Activated CD8-positive, alpha-beta memory T cell treated with anti-CD3 and anti-CD28 coated beads for 24 hours (primary cell): ENCODE measurements at regions not wholly inside any gene's neighbourhood (a gene's known extent, or its start where the extent isn't known, plus 50 kb on each side); places are given as distances from the start of the nearest gene placed in this dataset.

Experiments
- DNase-seq: peaks from one replicate; pipeline ENCODE4 v3.0.0-alpha.2; 2020

- DNase-seq, result no peak
Measured at GRCh38 chr16:51442141-51442870, 291.2 kb upstream of the SALL1 start.

GRCh38 chr16:51440131-51440889 is 289.2 kb upstream of the SALL1 start:
- no peak for DNase-seq

GRCh38 chr16:51439271-51439670 is 288.2 kb upstream of the SALL1 start:
- no peak for DNase-seq

- no peak for DNase-seq
Measured at GRCh38 chr16:51436742-51437141, 285.7 kb upstream of the SALL1 start.

GRCh38 chr16:51434567-51435198 is 283.6 kb upstream of the SALL1 start:
- no peak for DNase-seq

GRCh38 chr16:51433599-51433998 is 282.5 kb upstream of the SALL1 start:
- DNase-seq, result no peak

- DNase-seq, result no peak
Measured at GRCh38 chr16:51431517-51432241, 280.6 kb upstream of the SALL1 start.

DNA sequence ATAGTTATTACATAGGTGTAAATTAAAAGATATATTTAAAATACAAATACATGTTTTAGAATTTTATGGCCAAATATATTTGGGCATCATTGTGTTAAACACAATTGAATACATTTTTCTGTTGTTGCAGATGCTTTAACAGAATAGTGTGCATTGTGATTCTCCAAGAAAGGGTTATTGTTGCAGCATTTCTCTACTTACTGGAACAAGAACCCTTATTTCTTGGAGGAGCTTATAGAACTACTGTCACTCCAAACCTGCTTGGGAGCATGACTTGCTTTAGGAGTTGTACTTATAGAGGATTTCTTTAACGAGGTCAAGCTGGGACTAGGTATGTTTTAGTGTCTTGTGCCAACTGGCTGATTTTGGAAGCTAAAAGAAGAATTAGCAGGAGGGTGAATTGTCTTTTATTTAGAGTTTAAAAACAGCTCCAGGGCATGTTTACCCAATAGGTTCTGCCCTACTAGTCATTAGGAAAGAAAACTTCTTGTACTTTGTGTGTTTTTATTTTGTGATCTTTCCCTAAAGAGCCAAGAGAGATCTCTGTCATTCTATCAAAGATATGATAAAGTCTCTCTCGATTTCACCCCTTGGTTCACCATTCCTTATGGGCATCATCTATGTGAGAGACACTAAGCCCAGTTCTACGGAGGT is 279.8 kb upstream of the SALL1 start:
- no peak for DNase-seq

- no peak for DNase-seq
Measured at GRCh38 chr16:51429041-51429440, 278.0 kb upstream of the SALL1 start.

GRCh38 chr16:51427085-51427484 is 276.0 kb upstream of the SALL1 start:
- no peak for DNase-seq

- no peak for DNase-seq
Measured at GRCh38 chr16:51426276-51426675, 275.2 kb upstream of the SALL1 start.

- DNase-seq, result no peak
Measured at GRCh38 chr16:51420247-51420646, 269.2 kb upstream of the SALL1 start.

DNA sequence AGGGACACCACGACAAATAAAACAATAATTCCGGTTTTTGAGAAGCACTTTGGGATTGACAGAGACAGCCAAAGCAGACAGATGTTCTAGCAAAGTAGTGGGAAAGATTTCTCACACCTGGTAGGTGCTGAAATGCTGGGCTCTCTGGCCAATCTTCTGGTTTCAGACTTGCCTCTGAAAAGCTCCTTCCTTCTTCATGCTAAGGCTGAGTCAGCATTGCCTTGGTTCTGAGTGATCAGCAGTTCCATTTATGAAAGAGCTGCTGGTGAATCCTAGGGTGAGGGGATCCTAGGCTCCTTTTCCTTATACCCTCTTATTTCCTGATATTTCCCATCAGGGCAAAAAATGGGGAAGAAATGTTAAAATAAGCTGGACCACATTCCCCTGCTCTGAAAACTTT is 268.7 kb upstream of the SALL1 start:
- no peak for DNase-seq

DNA sequence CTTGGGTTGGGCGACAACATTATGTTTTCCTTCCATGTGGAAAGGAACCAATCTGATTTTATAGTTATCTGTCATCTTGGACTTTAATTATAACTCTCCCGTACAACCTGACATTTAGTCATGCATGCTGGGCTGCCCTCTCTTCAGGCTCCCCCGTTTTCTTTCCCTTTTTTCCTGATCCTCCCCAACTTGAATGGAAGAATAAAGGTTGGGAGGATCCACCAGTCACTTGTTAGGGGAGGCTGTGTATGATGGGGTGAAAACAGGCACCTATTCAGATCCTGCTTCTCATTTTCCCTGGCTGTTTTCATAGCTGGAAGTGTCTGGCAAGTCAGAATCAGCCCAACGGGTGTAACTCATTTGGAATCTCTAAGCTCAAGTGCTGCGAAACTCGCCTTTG is 267.2 kb upstream of the SALL1 start:
- DNase-seq, result no peak

DNA sequence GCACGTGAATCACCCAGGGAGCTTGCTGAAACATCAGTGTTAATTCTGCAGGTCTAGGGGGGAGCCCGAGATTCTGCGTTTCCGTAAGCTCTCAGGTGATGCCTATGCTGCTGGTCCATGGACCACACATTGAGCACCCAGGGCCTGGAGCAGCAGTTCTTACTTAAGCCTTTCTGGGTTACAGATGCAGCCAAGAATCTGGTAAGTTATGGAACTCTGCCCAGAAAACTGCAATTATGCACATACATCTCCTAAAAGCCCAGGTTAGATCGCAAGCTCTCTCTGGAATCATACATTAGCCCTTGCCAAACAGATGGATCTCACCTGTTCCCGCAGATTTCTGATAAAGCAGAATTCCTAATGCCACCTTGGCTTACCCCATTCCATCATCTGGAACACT is 265.9 kb upstream of the SALL1 start:
- DNase-seq, result no peak

DNA sequence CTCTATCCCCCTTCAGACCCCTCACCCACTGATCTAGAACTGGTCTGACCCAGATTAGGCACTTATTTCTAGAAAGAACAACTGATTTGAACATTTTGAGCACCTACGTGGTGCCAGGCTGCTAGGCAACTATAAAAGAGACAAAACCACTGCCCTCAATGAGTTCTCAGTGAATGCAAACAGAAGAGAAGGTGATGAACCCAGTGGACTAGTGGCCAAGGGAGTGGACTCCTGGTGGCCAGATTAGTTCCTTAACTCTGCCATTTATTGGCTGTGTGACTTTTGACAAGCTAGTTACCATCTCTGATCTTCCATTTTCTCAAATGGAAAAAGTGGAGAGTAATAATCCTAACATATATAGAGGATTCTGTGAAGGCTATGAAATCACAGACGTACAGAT is 259.1 kb upstream of the SALL1 start:
- no peak for DNase-seq

GRCh38 chr16:51409001-51409675 is 258.1 kb upstream of the SALL1 start:
- no peak for DNase-seq

DNA sequence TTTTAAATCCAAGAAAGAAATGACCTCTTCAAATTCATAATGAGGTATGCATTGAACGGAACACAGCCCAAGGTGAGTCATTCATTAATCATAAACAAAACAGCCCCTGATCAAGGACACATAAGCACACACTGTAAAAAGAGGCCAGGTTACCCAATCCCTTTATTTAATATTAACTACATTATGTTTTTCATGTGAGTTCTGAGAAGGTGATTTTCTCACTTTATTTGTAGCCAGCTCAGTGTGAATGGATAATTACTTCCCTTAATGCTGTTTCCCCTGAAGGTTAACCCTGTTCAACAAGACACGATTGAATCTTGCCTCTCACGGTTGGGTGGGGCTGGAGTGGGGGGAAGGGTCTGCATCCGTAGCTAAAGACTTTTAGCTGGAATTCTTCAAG is 257.3 kb upstream of the SALL1 start:
- no peak for DNase-seq

GRCh38 chr16:51407921-51408320 is 256.9 kb upstream of the SALL1 start:
- DNase-seq, result no peak

DNA sequence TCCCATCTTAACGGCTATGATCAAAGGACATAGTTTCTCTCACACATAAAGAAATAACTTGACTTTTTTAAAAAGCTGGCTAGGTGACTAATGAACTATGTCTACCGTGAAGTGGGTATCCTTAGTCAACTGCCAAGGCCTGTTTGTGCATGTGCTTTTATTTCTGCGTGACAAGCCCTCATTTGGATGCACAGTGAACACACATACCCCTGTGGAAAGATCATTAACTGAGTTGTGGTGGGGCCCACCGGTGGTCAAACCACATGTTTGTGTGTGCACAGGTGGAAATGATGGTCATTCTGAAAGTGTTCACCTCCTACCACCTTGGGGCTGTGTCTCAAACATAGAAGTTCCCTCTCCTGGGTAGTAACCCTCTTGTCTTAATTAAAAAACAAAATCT is 256.1 kb upstream of the SALL1 start:
- DNase-seq, result no peak

- no peak for DNase-seq
Measured at GRCh38 chr16:51405361-51405760, 254.3 kb upstream of the SALL1 start.

- DNase-seq, result no peak
Measured at GRCh38 chr16:51404386-51404785, 253.3 kb upstream of the SALL1 start.
